GM03348 (cell line): ENCODE measurements at regions not wholly inside any gene's neighbourhood (a gene's known extent, or its start where the extent isn't known, plus 50 kb on each side); places are given as distances from the start of the nearest gene placed in this dataset.

Experiments
- DNase-seq: peaks from one replicate; pipeline ENCODE4 v3.0.0; 2012; ENCODE audit warnings: low spot score

DNA sequence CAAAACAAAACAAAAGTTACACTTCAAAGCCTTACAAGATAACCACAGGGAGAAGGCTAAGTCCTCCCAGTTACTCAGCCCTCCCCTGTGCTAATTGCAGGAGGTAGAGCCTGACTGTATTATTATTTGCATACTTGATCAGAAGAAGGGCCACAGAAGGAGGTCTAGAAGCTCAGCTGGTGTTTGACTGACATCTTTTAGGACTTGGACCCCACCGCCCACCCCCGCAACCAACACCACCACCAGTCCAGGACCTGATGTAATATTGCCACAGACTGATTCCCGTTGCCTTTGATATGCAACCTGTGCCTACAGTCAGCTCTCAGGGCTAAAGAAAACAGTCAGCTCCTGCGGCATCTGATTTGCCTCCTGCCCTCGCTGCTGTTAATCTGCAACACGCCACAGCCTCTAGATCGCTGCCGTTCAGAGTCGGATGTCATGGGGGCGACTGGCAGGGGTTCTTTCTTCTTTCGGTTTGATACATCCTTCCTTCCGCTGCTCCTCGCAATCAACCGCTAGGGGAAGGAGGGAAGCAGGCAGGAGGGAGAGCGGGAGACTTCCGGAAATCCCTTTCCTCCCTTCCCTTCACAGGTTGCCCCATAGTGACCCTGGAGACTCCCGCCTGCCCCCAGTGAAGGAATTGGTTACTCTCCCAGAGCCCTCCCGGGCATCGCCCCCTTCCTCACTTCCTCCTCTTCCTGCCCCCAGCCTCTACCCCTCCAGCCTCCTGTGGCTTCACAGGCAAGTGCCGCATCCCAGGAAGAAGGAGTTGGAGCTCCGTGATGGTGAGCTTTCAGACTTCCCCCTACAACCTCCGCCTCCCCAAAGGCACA is 90.5 kb upstream of the SOX9 start:
- peak; percentile 74 for DNase-seq

DNA sequence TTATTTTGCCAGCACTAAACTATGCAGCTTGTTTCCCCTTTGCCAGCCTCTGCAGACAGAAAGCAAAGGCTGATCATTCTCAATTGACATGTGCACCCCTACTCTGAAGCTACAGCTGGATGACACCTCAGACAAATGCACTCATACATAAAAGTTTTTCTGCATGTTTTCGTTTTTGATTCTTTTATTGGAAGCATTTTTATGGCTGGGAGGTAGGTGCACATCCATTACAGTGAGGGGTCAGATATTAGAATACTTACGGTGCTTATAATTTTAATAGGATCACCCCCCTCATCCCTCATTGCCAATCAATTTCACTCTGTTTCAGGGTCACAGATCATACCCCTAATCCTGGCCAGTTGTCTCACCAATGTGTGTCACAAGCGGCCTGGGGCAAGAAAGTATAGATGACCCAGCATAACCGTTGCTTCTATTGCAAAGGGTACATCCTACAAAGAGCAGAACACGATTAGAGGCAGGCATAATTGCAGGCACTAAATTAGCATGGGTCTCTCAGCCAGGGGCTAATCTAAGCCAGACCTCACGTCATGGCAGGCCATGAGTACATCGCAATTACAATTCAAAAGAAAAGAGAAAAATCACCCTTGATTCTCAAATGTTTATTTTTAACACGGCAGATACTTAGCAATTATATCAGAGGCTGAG is 89.5 kb upstream of the SOX9 start:
- no peak for DNase-seq

DNA sequence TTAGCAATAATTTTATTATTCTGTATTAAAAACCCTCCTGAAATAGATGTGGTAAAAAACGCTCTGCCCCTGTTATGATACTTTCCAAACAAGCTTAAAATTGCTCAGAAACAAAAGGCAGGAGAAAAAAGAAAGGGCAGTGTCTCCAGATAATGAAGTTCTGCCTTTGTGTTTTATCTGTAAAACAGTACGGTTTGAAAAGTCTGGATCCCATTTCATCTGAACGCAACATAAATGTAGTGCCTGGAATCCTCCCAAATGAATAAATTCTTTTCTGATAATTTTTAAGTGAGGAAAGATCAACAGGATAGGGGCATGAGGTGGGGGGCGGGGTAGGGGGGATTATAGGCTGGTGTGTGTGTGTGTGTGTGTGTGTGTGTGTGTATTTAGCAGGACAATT is 87.5 kb upstream of the SOX9 start:
- no peak for DNase-seq

DNA sequence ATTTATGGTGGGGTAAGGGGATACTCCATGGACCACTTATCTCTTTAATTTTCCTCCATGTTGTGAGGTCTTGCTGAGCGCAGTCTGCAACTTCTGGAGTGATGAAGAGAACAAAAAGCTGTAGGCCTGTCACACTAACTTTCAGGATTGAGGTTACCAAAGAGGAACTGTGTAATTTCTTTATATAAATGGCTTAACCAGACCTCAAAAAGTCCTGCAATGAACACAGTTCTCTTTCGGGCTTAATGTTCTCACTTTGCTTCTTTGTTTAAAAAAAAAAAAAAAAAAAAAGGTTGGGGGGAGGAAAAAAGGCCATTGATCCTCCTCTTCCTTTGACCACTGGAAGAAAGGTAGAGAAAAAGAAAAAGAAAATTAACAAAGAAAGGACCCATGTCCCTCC is 86.8 kb upstream of the SOX9 start:
- DNase-seq = no peak

DNA sequence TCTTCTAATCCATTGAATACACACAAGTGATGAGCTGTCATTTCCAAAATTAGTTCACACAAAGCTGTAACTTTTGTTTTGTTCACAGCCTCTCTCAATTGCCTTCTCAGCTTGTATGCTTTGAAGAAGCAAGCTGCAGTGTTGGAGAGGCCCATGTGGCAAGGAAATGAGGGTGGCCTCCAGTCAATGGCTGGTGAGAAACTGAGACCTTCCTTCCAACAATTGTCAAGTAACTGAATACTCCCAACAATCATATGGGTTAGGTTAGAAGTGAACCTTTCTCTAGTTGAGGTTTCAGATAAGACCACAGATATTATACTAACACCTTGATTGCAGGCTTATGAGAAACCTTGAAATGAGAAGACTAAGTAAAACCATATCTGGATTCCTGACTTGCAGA is 82.4 kb upstream of the SOX9 start:
- DNase-seq = no peak

DNA sequence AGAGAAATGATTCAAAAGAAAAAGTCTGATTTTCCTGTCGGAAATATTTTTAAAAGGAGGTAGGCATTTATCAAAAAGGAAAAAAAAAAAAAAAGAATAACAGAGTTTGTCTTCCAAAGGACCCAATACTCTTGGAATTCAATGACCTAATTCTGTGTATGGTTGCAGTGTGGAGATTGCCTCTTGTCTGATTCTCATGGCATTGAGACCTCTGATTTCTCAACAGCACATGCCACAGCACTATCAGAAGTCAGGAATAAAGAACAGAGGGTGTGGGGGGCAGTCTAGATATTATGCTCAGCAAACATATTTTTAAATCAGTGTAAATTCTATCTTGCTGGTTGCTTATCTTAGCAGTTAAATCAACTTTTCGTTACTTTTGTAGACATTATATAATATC is 81.3 kb upstream of the SOX9 start:
- no peak for DNase-seq

DNA sequence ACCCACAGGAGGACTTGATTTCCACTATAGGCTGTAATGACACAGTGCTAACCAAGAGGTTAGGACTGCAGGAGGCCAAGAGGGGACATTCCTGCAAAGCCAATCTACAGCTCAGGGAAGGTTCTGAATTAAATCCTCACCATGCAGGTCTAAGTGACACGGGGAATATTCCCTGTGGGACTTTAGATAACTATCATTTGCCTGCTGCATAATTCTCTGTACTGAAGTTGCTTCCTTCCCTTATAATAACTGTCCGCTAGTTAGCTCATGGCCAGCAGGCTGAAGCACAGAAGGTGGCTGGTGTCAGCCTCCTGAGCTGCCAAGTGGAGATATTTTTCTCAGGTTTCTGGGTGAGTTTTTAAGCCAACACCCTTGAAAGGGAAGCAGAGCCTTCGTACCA is 74.6 kb upstream of the SOX9 start:
- DNase-seq = no peak

DNA sequence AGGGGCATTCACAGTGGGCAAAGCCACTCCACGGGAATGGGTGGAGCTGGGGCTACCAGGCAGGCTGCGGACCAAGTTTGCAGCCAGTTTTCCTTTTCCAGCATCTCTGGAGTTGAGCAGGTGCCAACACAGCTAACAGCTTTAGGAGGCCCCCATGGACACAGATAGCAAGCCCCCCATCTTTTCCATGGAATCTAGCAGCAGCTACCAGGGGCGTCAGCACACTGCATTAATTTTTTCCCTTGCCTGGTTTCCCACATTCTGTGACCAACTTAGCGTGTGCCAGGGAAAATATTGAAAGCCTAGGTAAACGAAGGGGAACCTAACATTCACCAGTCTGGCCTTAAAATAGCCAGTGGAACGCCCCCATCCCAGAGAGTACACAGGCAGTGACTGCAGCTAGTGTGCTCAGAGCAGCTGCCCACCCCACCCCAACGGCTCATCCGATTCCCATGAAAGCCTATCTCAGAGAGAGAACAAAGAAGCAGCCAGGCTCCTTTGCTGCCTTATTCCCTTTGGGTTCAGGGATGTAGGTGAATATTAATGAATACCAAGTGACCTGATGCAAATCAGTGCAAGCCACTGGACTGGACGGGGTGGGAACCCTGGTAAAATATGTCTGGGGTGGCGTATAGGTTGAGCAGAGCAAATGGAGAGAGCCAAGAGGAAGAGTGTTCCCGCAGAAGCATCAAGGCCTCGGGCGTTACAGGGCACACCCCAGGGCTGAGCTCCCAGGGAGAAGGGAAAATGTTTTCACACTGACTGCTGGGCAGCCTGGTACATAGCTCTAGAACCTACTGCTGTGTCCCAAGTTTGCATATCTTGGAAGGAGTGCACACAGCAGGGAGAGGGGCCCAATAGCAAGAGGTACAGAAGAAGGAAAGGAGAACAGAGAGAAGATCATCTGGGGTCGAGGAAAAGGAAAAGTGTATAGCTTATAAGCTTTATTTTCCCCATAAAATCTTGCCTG is 73.9 kb upstream of the SOX9 start:
- DNase-seq = no peak

DNA sequence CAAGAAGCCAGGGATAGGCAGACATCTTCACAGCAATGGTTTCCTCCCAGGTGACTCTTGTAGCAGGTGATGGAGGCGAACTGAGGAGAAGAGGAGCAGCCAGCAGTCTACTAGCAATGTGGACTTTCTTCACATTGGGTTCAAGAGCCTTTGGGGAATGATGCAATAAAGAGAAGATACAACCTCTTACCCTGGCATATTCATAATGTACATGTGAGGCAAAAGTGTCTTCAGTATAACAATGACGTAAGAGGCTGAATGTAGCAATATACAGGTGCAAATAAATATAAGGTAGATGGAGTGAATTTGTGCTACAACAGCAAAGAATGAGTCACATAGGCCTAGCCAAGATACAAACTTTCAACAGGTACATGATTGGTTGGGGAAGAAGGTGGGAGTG is 70.9 kb upstream of the SOX9 start:
- DNase-seq = no peak

DNA sequence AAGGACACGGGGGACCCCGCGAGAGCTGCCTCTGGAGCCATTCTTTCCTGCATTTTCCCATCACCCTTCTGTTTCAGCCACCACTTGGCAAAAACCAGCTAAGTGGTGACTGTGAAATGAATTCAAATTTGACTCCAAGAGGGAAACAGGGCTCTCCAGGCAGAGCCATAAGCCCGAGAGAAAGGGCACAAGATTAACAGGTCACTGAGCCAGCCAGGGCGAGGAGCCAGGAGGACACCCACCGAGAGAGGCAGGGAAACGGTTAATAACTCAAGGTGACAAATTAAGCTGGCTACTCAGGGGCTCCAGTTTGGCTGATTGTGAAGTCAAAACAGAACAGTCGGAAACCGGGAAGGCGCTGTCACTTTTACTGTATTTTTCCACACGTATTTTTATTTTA is 67.8 kb upstream of the SOX9 start:
- no peak for DNase-seq

DNA sequence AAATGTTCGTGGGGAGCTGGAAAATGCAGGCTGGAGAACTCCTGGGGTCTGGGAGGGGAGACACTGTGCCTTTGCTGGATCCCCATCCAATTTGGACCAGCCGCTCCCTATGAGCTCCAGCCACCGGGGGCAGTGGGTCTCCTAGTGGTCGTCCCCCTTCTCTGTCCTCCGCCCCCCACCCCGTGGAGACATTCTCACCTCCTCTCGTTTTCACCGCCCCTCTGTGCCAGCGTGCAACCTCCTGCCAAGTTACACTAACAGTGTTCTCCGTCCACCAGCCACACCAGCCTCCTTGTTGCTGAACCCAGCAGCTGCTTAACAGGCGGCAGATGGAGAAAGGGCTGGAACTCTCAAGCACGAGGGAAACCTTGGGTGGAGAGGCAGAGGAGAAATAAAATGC is 67.4 kb upstream of the SOX9 start:
- peak; percentile 9 for DNase-seq

DNA sequence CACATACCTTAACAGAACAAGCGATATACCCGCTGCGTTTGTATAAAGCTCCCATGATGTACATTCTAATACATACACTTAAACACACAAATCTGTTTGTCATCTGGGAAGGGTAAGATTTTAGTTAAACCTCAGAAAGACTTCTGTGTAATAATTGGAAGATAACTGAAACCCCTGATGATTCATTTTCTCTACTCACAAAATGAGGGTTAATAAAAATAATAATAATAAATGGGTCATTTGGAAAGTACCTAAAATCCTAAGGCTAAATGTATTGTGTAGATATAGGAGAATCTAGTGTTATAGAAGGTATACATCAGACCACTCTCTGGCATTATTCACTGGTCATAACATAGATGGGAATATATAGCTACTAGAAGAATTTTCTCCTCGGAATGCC is 64.7 kb upstream of the SOX9 start:
- no peak for DNase-seq

DNA sequence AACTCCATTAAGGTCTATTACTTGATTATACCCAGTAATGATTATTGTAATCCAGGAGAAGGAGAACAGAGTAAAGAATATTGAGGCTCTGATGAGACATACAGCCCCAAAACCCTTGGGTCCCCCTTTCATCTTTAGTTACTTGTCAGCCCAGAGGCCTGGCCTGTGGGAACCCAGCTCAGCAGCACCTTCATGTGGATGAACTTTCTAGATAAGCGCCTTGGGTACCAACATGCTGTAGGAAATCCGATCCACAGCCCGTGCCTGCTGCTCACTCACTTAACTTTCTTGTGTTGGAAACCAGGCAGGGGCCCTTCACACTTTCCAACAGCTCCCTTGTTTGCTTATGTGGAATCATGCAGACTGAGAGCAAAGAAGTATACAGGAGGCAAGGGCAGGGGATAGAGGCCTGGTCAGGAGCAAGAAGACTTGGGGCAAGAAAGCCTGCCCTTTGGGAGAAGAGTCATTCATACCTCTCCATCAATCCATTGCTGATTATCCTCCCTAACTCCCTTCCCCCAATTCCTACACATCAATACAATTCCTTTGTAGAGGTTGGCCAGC is 64.0 kb upstream of the SOX9 start:
- no peak for DNase-seq

DNA sequence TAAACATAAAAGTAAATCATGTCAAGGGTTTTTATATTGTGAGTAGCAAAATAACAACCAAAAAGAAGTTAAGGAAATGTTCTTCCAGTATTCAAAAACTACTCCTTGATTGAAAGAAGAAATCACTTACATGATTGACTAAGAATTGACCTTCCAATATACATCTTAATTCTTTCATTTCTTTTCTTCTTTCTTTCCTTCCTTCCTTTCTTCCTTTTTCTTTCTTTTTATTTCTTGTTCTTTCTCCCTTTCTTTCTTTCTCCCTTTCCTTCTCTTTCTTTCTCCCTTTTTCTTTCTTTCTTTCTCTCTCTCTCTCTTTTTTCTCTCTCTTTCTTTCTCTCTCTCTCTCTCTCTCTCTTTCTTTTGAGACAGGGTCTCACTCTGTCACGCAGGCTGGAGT is 60.7 kb upstream of the SOX9 start:
- no peak for DNase-seq

DNA sequence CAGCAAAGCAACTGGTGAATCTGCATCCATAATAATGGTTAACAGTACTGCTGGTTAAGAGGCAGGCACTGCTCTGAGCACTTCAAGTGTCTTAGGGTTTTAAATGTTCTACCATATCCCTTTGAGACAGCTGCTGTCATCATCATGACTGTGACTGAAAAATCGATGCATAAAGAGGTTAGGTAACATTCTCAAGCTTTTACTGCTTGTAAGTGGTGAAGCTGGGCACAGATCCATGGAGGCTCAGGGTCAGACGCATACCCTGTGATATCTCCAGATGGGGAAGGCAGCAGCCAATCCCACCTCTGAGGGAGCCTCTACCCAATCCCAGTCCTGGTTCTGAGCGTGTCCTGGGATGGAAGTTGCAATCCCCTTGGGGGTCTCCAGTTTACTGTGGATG is 57.6 kb upstream of the SOX9 start:
- DNase-seq = no peak

DNA sequence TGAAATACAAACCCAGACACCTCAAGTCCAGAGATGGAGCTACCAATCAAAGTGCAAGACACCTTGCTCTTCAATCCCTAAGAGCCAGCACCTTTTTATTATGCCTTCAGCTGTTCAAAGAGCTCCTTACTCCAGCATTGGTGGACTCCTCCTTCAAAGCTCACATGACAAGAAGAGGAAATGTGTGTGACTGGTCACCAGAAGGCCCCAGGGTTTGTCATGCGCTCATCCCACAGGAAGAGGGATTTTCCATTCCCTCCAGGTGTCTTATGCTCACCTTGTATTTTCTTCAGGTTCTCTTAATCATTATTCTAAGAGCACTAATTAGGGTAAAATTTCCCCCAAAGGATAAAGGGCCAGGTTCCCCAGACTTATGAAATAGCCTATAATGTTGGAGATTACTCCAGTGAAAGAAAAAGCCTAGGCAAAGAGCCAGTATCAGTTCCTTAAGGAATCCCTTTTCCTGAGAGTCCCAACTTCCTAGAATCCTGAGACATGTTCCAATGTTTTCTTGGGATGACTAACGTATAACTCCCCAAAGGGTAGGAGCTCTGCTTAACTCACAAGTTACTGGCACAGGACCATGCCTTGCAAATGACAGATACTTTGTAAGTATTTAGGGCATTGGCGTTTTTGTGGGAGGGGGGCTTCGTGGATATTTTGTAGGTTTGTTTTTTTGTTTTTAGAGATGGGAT is 56.9 kb upstream of the SOX9 start:
- DNase-seq = no peak

DNA sequence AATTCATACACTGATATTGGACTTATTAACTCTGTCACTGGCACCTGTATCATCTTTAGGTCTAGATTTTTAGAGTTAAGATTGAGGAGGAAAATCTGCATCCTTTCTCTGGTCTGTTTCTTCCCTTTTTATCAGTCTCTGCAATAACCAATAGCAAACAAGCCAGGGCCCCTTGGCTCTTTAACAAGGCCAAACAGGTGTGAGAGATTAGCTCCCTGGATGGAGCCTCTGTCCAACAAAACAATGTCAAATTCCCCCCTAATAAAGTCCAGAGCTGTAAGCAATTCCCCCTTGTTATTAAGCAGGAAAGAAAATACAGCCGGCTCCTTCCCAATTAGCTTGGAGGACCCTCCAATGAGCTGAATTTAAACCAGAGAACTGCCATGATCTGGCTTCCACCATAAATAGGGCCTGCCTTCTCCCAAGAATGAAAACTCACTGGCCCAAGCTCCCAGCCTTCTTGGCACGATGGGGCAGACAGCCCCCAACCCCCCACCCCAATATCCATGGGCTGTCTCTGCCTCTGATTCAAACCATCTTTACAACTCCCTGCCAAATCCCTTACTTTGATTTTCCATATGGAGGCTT is 56.1 kb upstream of the SOX9 start:
- DNase-seq = no peak

DNA sequence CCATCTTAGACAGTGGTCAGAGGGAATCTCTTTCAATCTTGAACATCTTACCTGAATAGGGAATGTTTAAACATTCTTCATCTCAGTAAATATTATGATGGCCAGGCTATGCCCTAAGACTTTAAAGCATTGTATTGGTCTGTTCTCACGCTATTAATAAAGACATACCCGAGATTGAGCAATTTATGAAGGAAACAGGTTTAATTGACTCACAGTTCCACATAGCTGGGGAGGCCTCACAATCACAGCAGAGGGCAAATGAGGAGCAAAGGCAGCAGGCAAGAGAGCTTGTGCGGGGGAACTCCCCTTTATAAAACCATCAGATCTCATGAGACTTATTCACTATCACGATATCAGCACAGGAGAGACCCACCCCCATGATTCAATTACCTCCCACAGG is 55.3 kb upstream of the SOX9 start:
- DNase-seq = no peak

DNA sequence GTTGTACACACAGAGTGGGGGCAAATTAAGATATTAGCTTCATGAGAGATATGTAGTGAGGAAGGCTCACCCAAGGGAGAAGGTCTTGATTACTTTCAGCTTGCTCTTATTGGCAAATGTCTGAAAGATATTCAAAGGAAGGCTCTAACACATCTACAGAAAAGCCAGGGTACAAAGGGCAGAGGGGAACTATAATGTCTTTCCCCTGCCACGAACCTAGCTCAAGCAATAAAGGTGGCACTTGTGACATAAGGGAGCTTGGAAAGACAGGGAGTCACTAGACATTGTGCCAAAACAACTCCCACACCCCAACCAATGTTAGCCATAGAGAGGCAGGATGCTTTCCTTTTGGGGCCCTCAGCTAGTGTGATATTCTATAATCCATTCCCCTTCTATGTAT is 52.2 kb upstream of the SOX9 start:
- DNase-seq = no peak

DNA sequence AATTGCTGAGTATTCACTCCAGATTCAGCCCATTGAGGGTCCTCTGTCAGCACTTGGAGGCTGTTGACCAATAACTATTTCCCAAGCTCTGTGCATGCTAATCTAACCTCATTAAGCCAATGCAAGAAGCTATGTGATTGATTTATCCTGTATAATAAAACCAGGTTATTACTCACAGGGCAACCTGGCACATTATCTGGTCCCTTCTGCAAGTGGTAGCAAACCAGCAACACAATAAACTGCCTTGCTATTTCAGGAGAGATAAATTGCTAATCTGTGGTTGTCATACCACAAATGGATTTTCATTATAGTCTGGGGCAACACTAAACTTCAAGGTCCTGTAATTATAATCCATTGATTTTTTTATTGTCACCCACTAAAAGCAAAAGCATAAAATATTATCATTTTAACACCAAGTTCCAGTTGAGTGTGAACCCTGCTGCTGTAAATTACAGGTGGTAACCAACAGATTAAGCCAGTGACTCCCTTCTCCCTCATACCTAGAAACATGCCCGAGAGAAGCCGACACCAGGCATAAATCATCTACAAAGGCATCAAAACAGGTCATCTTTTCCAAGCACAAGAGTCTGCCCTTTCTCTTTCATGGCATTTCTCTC is 51.1 kb upstream of the SOX9 start:
- no peak for DNase-seq
